ENCODE measurements at regions not wholly inside any gene's neighbourhood (a gene's known extent, or its start where the extent isn't known, plus 50 kb on each side); places are given as distances from the start of the nearest gene placed in this dataset.

- TF ChIP-seq ZNF263 (CRISPR knock-in tag; IDR thresholded peaks at IDR 0.05; ENCODE audit: low read depth): no peak
- TF ChIP-seq PRRX2 (CRISPR knock-in tag; IDR thresholded peaks at IDR 0.05): no peak
- no peak for TF ChIP-seq ZNF423 (CRISPR knock-in tag; IDR thresholded peaks at IDR 0.05)
- TF ChIP-seq NFE2L1 (CRISPR knock-in tag; IDR thresholded peaks at IDR 0.05): no peak
- TF ChIP-seq MAX (CRISPR knock-in tag; IDR thresholded peaks at IDR 0.05): no peak
- no peak for TF ChIP-seq ZNF281 (CRISPR knock-in tag; IDR thresholded peaks at IDR 0.05)
- TF ChIP-seq GABPB1 (CRISPR knock-in tag; IDR thresholded peaks at IDR 0.05): no peak
- TF ChIP-seq PRDM15 (CRISPR knock-in tag; IDR thresholded peaks at IDR 0.05): no peak
Observed at GRCh38 chr1:93805027-93805610, 73.9 kb downstream of the DNTTIP2 start (continued).

GRCh38 chr1:93804412-93804811 lies 74.6 kb downstream of the DNTTIP2 start:
- Mint-ChIP-seq H3K27me3 (ENCODE audit: low read depth) (no peaks in the 10 kb centered on the region), H3K9me3 (peaks cover 21% of the 10 kb centered on the region), H3K27ac (no peak overlapping the region), H3K4me1 (peaks cover 11% of the 10 kb centered on the region), H3K36me3 (peaks cover 20% of the 10 kb centered on the region), H3K4me3 (no peak overlapping the region)
- ATAC-seq: no peak
- CTCF ChIA-PET: interaction anchor here (3.2 kb wide), 1 partner anchor 9 kb away, joined by 7 read pairs; no protein-coding TSS in a partner anchor
- POLR2A ChIA-PET: no interaction called here
- no peak for DNase-seq (ENCODE audit: low spot score)
- TF ChIP-seq TCF7 (CRISPR knock-in tag; IDR thresholded peaks at IDR 0.05; ENCODE audit: low read depth) (no peak), CREB1 (CRISPR knock-in tag; IDR thresholded peaks at IDR 0.05) (no peak), ATF6 (CRISPR knock-in tag; IDR thresholded peaks at IDR 0.05) (no peak), RORB (CRISPR knock-in tag; IDR thresholded peaks at IDR 0.05) (no peak), ZSCAN18 (CRISPR knock-in tag; IDR thresholded peaks at IDR 0.05) (no peak), ETV6 (CRISPR knock-in tag; IDR thresholded peaks at IDR 0.05) (no peak), ATF3 (CRISPR knock-in tag; conservative IDR thresholded peaks at IDR 0.05) (no peak), ZBTB43 (CRISPR knock-in tag; IDR thresholded peaks at IDR 0.05) (no peak), SP1 (CRISPR knock-in tag; conservative IDR thresholded peaks at IDR 0.05) (no peak), IRF1 (CRISPR knock-in tag; IDR thresholded peaks at IDR 0.05) (no peak), MYBL2 (CRISPR knock-in tag; IDR thresholded peaks at IDR 0.05) (no peak), FOXP1 (CRISPR knock-in tag; IDR thresholded peaks at IDR 0.05; ENCODE audit: borderline replicate concordance) (no peak), JAZF1 (CRISPR knock-in tag; IDR thresholded peaks at IDR 0.05) (no peak)

Data from WTC11 (cell line).